ENCODE measurements at regions not wholly inside any gene's neighbourhood (a gene's known extent, or its start where the extent isn't known, plus 50 kb on each side); places are given as distances from the start of the nearest gene placed in this dataset.

DNA sequence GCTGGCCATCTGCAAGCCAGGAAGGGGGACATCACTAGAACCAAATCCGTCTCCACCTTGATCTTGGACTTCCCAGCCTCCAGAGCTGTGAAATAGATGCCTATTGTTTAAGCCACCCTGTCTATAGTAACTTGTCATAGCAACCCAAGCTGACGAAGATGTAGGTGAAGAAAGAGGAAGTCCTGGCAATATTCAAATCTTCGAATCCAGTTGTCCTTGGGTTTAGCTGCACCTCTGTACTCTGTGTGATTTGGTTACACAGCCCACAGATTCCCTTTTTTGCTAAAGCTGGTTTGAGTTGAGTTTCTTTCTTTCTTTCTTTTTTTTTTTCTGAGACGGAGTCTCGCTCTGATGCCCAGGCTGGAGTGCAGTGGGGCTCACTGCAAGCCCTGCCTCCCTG lies 68.0 kb upstream of the XCR1 start:
- H3K27ac ChIP-seq (ENCODE audit: low read depth, low read length, poor library complexity, severe bottlenecking), result no peak overlapping the region
- intact Hi-C loops (cut with micrococcal nuclease; ENCODE audit: unreplicated experiment), result no loop called here
- H3K4me3 ChIP-seq (ENCODE audit: low read depth, low read length, poor library complexity, severe bottlenecking), result no peak overlapping the region
- DNase-seq (ENCODE audit: low spot score), result no peak
- H3K27me3 ChIP-seq (replicated peaks; ENCODE audit: insufficient read depth, low read depth, low read length, poor library complexity), result no peaks in the 10 kb centered on the region
- no peak for TF ChIP-seq EZH2 (IDR thresholded peaks at IDR 0.05; ENCODE audit: borderline replicate concordance, low read depth, low read length, poor library complexity, severe bottlenecking)
- TF ChIP-seq, protein P1, sequence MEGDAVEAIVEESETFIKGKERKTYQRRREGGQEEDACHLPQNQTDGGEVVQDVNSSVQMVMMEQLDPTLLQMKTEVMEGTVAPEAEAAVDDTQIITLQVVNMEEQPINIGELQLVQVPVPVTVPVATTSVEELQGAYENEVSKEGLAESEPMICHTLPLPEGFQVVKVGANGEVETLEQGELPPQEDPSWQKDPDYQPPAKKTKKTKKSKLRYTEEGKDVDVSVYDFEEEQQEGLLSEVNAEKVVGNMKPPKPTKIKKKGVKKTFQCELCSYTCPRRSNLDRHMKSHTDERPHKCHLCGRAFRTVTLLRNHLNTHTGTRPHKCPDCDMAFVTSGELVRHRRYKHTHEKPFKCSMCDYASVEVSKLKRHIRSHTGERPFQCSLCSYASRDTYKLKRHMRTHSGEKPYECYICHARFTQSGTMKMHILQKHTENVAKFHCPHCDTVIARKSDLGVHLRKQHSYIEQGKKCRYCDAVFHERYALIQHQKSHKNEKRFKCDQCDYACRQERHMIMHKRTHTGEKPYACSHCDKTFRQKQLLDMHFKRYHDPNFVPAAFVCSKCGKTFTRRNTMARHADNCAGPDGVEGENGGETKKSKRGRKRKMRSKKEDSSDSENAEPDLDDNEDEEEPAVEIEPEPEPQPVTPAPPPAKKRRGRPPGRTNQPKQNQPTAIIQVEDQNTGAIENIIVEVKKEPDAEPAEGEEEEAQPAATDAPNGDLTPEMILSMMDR (conservative IDR thresholded peaks at IDR 0.05; ENCODE audit: low read depth, low read length), result no peak
- no peaks in the 10 kb centered on the region for H3K4me1 ChIP-seq (ENCODE audit: insufficient read depth, low read length, poor library complexity, severe bottlenecking)
- ChIA-PET CTCF (no interaction called here), POLR2A (ENCODE audit: low non-redundant PET) (no interaction called here)
- H3K36me3 ChIP-seq (ENCODE audit: insufficient read depth, low read length, poor library complexity, severe bottlenecking), result no peaks in the 10 kb centered on the region
- no peaks in the 10 kb centered on the region for H3K9me3 ChIP-seq (ENCODE audit: low read depth, low read length, poor library complexity, severe bottlenecking)
- no TSS peak for BruUV-seq (replicated peaks)

DNA sequence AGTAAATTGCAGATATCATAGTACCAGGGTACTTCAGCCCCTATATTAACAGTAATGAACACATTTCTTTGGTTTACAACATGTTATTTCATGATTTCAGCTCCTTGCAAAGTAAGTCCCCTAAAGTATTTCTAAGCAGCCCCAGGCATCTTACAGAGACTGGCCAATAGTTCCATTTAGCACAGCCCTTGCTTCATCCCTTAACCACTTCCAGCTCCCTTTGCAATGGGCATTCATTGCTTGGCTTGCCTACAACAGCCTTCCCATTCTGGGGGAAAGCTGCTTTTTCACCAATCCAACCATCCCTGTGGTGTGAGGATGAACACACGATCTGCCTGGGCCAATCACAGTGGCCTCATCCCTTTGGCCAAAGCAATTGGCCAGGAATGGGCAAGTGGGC lies 67.2 kb upstream of the XCR1 start:
- BruUV-seq (replicated peaks), result no TSS peak
- intact Hi-C loops (cut with micrococcal nuclease; ENCODE audit: unreplicated experiment), result no loop called here
- H3K4me3 ChIP-seq (ENCODE audit: low read depth, low read length, poor library complexity, severe bottlenecking), result no peak overlapping the region
- no peak for DNase-seq (ENCODE audit: low spot score)
- POLR2A ChIA-PET (ENCODE audit: low non-redundant PET), result no interaction called here
- H3K9me3 ChIP-seq (ENCODE audit: low read depth, low read length, poor library complexity, severe bottlenecking), result no peaks in the 10 kb centered on the region
- H3K27ac ChIP-seq (ENCODE audit: low read depth, low read length, poor library complexity, severe bottlenecking), result no peak overlapping the region
- no peaks in the 10 kb centered on the region for H3K36me3 ChIP-seq (ENCODE audit: insufficient read depth, low read length, poor library complexity, severe bottlenecking)
- CTCF ChIA-PET, result no interaction called here
- H3K27me3 ChIP-seq (replicated peaks; ENCODE audit: insufficient read depth, low read depth, low read length, poor library complexity), result no peaks in the 10 kb centered on the region
- H3K4me1 ChIP-seq (ENCODE audit: insufficient read depth, low read length, poor library complexity, severe bottlenecking), result no peaks in the 10 kb centered on the region
- TF ChIP-seq EZH2 (IDR thresholded peaks at IDR 0.05; ENCODE audit: borderline replicate concordance, low read depth, low read length, poor library complexity, severe bottlenecking), result no peak
- TF ChIP-seq, protein P1 (conservative IDR thresholded peaks at IDR 0.05; ENCODE audit: low read depth, low read length), result no peak

DNA sequence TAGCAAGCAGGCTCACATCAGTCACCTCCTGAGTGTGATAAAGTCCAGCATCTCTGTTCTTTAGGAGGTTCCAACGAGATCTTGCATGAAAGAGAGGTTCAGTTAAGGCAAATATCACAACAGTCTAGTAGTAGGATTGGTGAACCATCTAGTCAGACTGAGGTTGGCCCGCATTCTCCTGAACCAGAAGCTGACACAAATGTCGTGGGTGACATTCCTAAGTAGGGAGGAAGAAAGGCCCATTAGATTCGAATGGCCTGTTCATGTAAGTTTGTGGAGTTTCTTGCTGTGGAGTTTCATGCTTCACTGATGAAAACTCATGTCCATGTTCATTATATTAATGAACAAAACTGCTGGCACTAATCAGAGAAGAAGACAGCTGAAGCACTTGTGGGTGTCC lies 66.7 kb upstream of the XCR1 start:
- no peak for DNase-seq (ENCODE audit: low spot score)
- H3K36me3 ChIP-seq (ENCODE audit: insufficient read depth, low read length, poor library complexity, severe bottlenecking), result no peaks in the 10 kb centered on the region
- H3K4me3 ChIP-seq (ENCODE audit: low read depth, low read length, poor library complexity, severe bottlenecking), result no peak overlapping the region
- no TSS peak for BruUV-seq (replicated peaks)
- no peak overlapping the region for H3K27ac ChIP-seq (ENCODE audit: low read depth, low read length, poor library complexity, severe bottlenecking)
- intact Hi-C loops (cut with micrococcal nuclease; ENCODE audit: unreplicated experiment), result no loop called here
- H3K4me1 ChIP-seq (ENCODE audit: insufficient read depth, low read length, poor library complexity, severe bottlenecking), result no peaks in the 10 kb centered on the region
- ChIA-PET CTCF (no interaction called here), POLR2A (ENCODE audit: low non-redundant PET) (no interaction called here)
- H3K27me3 ChIP-seq (replicated peaks; ENCODE audit: insufficient read depth, low read depth, low read length, poor library complexity), result no peaks in the 10 kb centered on the region
- H3K9me3 ChIP-seq (ENCODE audit: low read depth, low read length, poor library complexity, severe bottlenecking), result no peaks in the 10 kb centered on the region
- no peak for TF ChIP-seq EZH2 (IDR thresholded peaks at IDR 0.05; ENCODE audit: borderline replicate concordance, low read depth, low read length, poor library complexity, severe bottlenecking)
- TF ChIP-seq, protein P1 (conservative IDR thresholded peaks at IDR 0.05; ENCODE audit: low read depth, low read length), result no peak
